ENCODE measurements at regions not wholly inside any gene's neighbourhood (a gene's known extent, or its start where the extent isn't known, plus 50 kb on each side); places are given as distances from the start of the nearest gene placed in this dataset.

GRCh38 chr2:209125291-209125690 is 298.6 kb upstream of the MAP2 start:
- TF ChIP-seq CTCF (conservative IDR thresholded peaks at IDR 0.05 in 1 of 2, IDR thresholded peaks at IDR 0.05 in 1 of 2; ENCODE audit: low read depth in 1 of 2, low read length in 2 of 2) = no peak
- TF ChIP-seq EZH2 (IDR thresholded peaks at IDR 0.05; ENCODE audit: low read length, missing control alignments) = no peak
